GM13977 (cell line): ENCODE measurements at regions not wholly inside any gene's neighbourhood (a gene's known extent, or its start where the extent isn't known, plus 50 kb on each side); places are given as distances from the start of the nearest gene placed in this dataset.

Experiments
- DNase-seq: peaks from one replicate; pipeline ENCODE4 v3.0.0; 2012; ENCODE audit warnings: low spot score
- CTCF ChIP-seq: IDR thresholded peaks from 2 replicates; pipeline ENCODE4 v1.5.1; 2012; ENCODE audit warnings: mild to moderate bottlenecking, control low read depth; ENCODE audit not compliant: insufficient read depth; ENCODE audit errors: extremely low read depth, missing control alignments
- in situ Hi-C: fragments of 300-500 bp; cut with MboI; formaldehyde crosslinking; loops from one replicate; pipeline ENCODE4 v1.12.0; 2022; ENCODE audit warnings: low sequenced_read_pairs, low pct_unique_long_range_greater_than_20kb, mixed read lengths, inconsistent platforms; ENCODE audit not compliant: unreplicated experiment

GRCh38 chrX:146181858-146182257 lies 364.2 kb downstream of the SLITRK2 start:
- DNase-seq = no peak
- in situ Hi-C loops = no loop called here
- TF ChIP-seq CTCF = no peak

- TF ChIP-seq CTCF = no peak
- DNase-seq = no peak
- in situ Hi-C loops = no loop called here
Measured at GRCh38 chrX:146186540-146186939, 368.9 kb downstream of the SLITRK2 start.

GRCh38 chrX:146189371-146189770 lies 371.7 kb downstream of the SLITRK2 start:
- DNase-seq = no peak
- in situ Hi-C loops = no loop called here
- no peak for TF ChIP-seq CTCF

- DNase-seq = no peak
- in situ Hi-C loops = no loop called here
- no peak for TF ChIP-seq CTCF
Measured at GRCh38 chrX:146208821-146209220, 391.2 kb downstream of the SLITRK2 start.

GRCh38 chrX:146224442-146224841 lies 406.8 kb downstream of the SLITRK2 start:
- in situ Hi-C loops = no loop called here
- no peak for DNase-seq
- TF ChIP-seq CTCF = peak; percentile 40

GRCh38 chrX:146238173-146238572 lies 420.5 kb downstream of the SLITRK2 start:
- DNase-seq = no peak
- TF ChIP-seq CTCF = no peak
- in situ Hi-C loops = no loop called here

- DNase-seq = no peak
- in situ Hi-C loops = no loop called here
- TF ChIP-seq CTCF = no peak
Measured at GRCh38 chrX:146241902-146242301, 424.3 kb downstream of the SLITRK2 start.
